ENCODE measurements at regions not wholly inside any gene's neighbourhood (a gene's known extent, or its start where the extent isn't known, plus 50 kb on each side); places are given as distances from the start of the nearest gene placed in this dataset.
A peak's percentile ranks its signal among the peaks of the same experiment; 100 is the strongest.

DNA sequence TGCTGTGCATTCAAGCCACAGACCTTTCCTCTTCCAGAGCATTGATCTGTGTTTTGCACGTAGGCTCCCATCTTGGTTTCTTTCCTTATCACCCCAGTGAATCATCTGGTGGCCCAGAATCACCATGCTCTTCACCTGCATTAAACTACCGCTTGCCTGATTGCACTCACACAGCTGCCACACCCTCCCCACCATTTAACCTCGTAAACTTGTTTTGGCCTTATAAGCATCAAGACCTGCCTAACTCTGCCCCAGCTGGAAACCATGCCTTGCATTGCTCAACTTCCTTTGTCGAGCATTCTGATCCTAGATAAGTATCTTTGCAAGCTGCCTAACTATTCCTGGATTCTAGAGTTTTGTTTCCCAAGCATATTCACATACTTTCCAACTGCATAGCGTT, 369.6 kb upstream of the SEMA6A start:
- Histone ChIP-seq H3K4me1 (ENCODE audit: control insufficient read depth, extremely low read depth, insufficient read depth, low read length) (no peaks in the 10 kb centered on the region), H4K20me1 (ENCODE audit: control insufficient read depth, extremely low read depth, insufficient read depth, low read length) (no peaks in the 10 kb centered on the region), H3K79me2 (ENCODE audit: control insufficient read depth, insufficient read depth, low read length) (no peaks in the 10 kb centered on the region), H3K9me1 (ENCODE audit: control insufficient read depth, extremely low read depth, insufficient read depth, low read length) (no peaks in the 10 kb centered on the region), H3K9me3 (ENCODE audit: control insufficient read depth, low read depth, low read length) (no peaks in the 10 kb centered on the region), H3K27me3 (ENCODE audit: control insufficient read depth, extremely low read depth, insufficient read depth, low read length) (no peaks in the 10 kb centered on the region), H3K4me3 (ENCODE audit: control insufficient read depth in 2 of 3, extremely low read depth in 1 of 3, insufficient read depth in 2 of 3, low read depth in 1 of 3, low read length in 3 of 3) (no peak overlapping the region), H3K9ac (ENCODE audit: control insufficient read depth, extremely low read depth, insufficient read depth, low read length) (no peak overlapping the region), H3K27ac (ENCODE audit: control insufficient read depth, insufficient read depth, low read length) (no peak overlapping the region), H2AFZ (ENCODE audit: control insufficient read depth, low read length) (no peak overlapping the region), H3K4me2 (ENCODE audit: control insufficient read depth, extremely low read depth, insufficient read depth, low read depth, low read length) (no peak overlapping the region), H3K36me3 (ENCODE audit: control insufficient read depth in 2 of 2, extremely low read depth in 1 of 2, insufficient read depth in 2 of 2, low read length in 2 of 2) (no peaks in the 10 kb centered on the region)
- no peak for TF ChIP-seq EZH2 (IDR thresholded peaks at IDR 0.05; ENCODE audit: low read length)
- TF ChIP-seq, protein P1, sequence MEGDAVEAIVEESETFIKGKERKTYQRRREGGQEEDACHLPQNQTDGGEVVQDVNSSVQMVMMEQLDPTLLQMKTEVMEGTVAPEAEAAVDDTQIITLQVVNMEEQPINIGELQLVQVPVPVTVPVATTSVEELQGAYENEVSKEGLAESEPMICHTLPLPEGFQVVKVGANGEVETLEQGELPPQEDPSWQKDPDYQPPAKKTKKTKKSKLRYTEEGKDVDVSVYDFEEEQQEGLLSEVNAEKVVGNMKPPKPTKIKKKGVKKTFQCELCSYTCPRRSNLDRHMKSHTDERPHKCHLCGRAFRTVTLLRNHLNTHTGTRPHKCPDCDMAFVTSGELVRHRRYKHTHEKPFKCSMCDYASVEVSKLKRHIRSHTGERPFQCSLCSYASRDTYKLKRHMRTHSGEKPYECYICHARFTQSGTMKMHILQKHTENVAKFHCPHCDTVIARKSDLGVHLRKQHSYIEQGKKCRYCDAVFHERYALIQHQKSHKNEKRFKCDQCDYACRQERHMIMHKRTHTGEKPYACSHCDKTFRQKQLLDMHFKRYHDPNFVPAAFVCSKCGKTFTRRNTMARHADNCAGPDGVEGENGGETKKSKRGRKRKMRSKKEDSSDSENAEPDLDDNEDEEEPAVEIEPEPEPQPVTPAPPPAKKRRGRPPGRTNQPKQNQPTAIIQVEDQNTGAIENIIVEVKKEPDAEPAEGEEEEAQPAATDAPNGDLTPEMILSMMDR (optimal IDR thresholded peaks at IDR 0.05 in 1 of 3, IDR thresholded peaks at IDR 0.05 in 1 of 3, conservative IDR thresholded peaks at IDR 0.05 in 1 of 3; ENCODE audit: extremely low read depth in 1 of 3, insufficient read depth in 2 of 3, low read length in 3 of 3) = no peak
- FAIRE-seq (peak; percentile 58), DNase-seq (ENCODE audit: low read depth, low spot score) (no peak)
- dilution Hi-C loops (cut with MboI; ENCODE audit: extremely low pct_ligation_motif_present, low sequenced_read_pairs) = no loop called here

GRCh38 chr5:116942622-116943021, 368.0 kb upstream of the SEMA6A start:
- FAIRE-seq = no peak
- no peaks in the 10 kb centered on the region for H3K79me2 ChIP-seq (ENCODE audit: control insufficient read depth, insufficient read depth, low read length)
- no peaks in the 10 kb centered on the region for H3K27me3 ChIP-seq (ENCODE audit: control insufficient read depth, extremely low read depth, insufficient read depth, low read length)
- H3K4me3 ChIP-seq (ENCODE audit: control insufficient read depth in 2 of 3, extremely low read depth in 1 of 3, insufficient read depth in 2 of 3, low read depth in 1 of 3, low read length in 3 of 3) = no peak overlapping the region
- dilution Hi-C loops (cut with MboI; ENCODE audit: extremely low pct_ligation_motif_present, low sequenced_read_pairs) = no loop called here
- TF ChIP-seq, protein P1 (optimal IDR thresholded peaks at IDR 0.05 in 1 of 3, IDR thresholded peaks at IDR 0.05 in 1 of 3, conservative IDR thresholded peaks at IDR 0.05 in 1 of 3; ENCODE audit: extremely low read depth in 1 of 3, insufficient read depth in 2 of 3, low read length in 3 of 3) = no peak
- no peak for TF ChIP-seq EZH2 (IDR thresholded peaks at IDR 0.05; ENCODE audit: low read length)
- H3K27ac ChIP-seq (ENCODE audit: control insufficient read depth, insufficient read depth, low read length) = no peak overlapping the region
- H3K9ac ChIP-seq (ENCODE audit: control insufficient read depth, extremely low read depth, insufficient read depth, low read length) = no peak overlapping the region
- no peaks in the 10 kb centered on the region for H3K9me1 ChIP-seq (ENCODE audit: control insufficient read depth, extremely low read depth, insufficient read depth, low read length)
- H3K9me3 ChIP-seq (ENCODE audit: control insufficient read depth, low read depth, low read length) = no peaks in the 10 kb centered on the region
- no peaks in the 10 kb centered on the region for H3K4me1 ChIP-seq (ENCODE audit: control insufficient read depth, extremely low read depth, insufficient read depth, low read length)
- H3K36me3 ChIP-seq (ENCODE audit: control insufficient read depth in 2 of 2, extremely low read depth in 1 of 2, insufficient read depth in 2 of 2, low read length in 2 of 2) = no peaks in the 10 kb centered on the region
- H3K4me2 ChIP-seq (ENCODE audit: control insufficient read depth, extremely low read depth, insufficient read depth, low read depth, low read length) = no peak overlapping the region
- no peaks in the 10 kb centered on the region for H4K20me1 ChIP-seq (ENCODE audit: control insufficient read depth, extremely low read depth, insufficient read depth, low read length)
- no peak overlapping the region for H2AFZ ChIP-seq (ENCODE audit: control insufficient read depth, low read length)
- no peak for DNase-seq (ENCODE audit: low read depth, low spot score)

Data from keratinocyte (primary cell).